ENCODE measurements at regions not wholly inside any gene's neighbourhood (a gene's known extent, or its start where the extent isn't known, plus 50 kb on each side); places are given as distances from the start of the nearest gene placed in this dataset.

GRCh38 chr15:70508561-70509281, 254.6 kb downstream of the UACA start:
- TF ChIP-seq SMC3 (conservative IDR thresholded peaks at IDR 0.05; ENCODE audit: poor library complexity), result no peak
- no peak for TF ChIP-seq TAF1 (IDR thresholded peaks at IDR 0.05; ENCODE audit: low read depth)
- TF ChIP-seq EZH2 (IDR thresholded peaks at IDR 0.05; ENCODE audit: borderline replicate concordance, insufficient read depth, low read length, poor library complexity, severe bottlenecking), result no peak
- no peak for TF ChIP-seq POLR2AphosphoS5 (IDR thresholded peaks at IDR 0.05)
- TF ChIP-seq REST (IDR thresholded peaks at IDR 0.05; ENCODE audit: borderline replicate concordance), result no peak
- TF ChIP-seq EP300 (conservative IDR thresholded peaks at IDR 0.05; ENCODE audit: poor library complexity, severe bottlenecking), result no peak
- no peaks in the 10 kb centered on the region for H4K20me1 ChIP-seq (ENCODE audit: insufficient read depth)
- H3K27me3 ChIP-seq (ENCODE audit: insufficient read depth, low read depth, low read length), result no peaks in the 10 kb centered on the region
- H3K4me3 ChIP-seq (ENCODE audit: low read length), result no peak overlapping the region
- H3K9me2 ChIP-seq (ENCODE audit: insufficient read depth, low read length), result no peaks in the 10 kb centered on the region
- no peak overlapping the region for H3K4me2 ChIP-seq (ENCODE audit: low read length)
- no peak overlapping the region for H3K9ac ChIP-seq (ENCODE audit: low read length)
- H3K9me3 ChIP-seq (ENCODE audit: low read length), result peaks cover 7% of the 10 kb centered on the region
- no peak overlapping the region for H2AFZ ChIP-seq (ENCODE audit: low read depth, low read length)
- no peaks in the 10 kb centered on the region for H3F3A ChIP-seq (ENCODE audit: insufficient read depth, low read length, poor library complexity, severe bottlenecking)
- H3K36me3 ChIP-seq (ENCODE audit: insufficient read depth, low read length), result no peaks in the 10 kb centered on the region
- no peaks in the 10 kb centered on the region for H3K79me2 ChIP-seq (replicated peaks; ENCODE audit: insufficient read depth, low read length)
- no peak overlapping the region for H3K27ac ChIP-seq (ENCODE audit: low read length)

- no peak overlapping the region for H2AFZ ChIP-seq (ENCODE audit: low read depth, low read length)
- no peaks in the 10 kb centered on the region for H3K9me2 ChIP-seq (ENCODE audit: insufficient read depth, low read length)
- no peak overlapping the region for H3K4me3 ChIP-seq (ENCODE audit: low read length)
- H4K20me1 ChIP-seq (ENCODE audit: insufficient read depth), result no peaks in the 10 kb centered on the region
- TF ChIP-seq MXI1 (conservative IDR thresholded peaks at IDR 0.05; ENCODE audit: poor library complexity, severe bottlenecking) (no peak), EP300 (conservative IDR thresholded peaks at IDR 0.05; ENCODE audit: poor library complexity, severe bottlenecking) (no peak), EZH2 (IDR thresholded peaks at IDR 0.05; ENCODE audit: borderline replicate concordance, insufficient read depth, low read length, poor library complexity, severe bottlenecking) (no peak), POLR2AphosphoS5 (IDR thresholded peaks at IDR 0.05) (no peak), CTCF (IDR thresholded peaks at IDR 0.05; ENCODE audit: poor library complexity, severe bottlenecking) (no peak), RAD21 (conservative IDR thresholded peaks at IDR 0.05) (no peak), SMC3 (conservative IDR thresholded peaks at IDR 0.05; ENCODE audit: poor library complexity) (no peak), TAF1 (IDR thresholded peaks at IDR 0.05; ENCODE audit: low read depth) (no peak), REST (IDR thresholded peaks at IDR 0.05; ENCODE audit: borderline replicate concordance) (no peak)
- H3K9me3 ChIP-seq (ENCODE audit: low read length), result peaks cover 7% of the 10 kb centered on the region
- H3K27me3 ChIP-seq (ENCODE audit: insufficient read depth, low read depth, low read length), result no peaks in the 10 kb centered on the region
- no peak overlapping the region for H3K4me2 ChIP-seq (ENCODE audit: low read length)
- no peak overlapping the region for H3K9ac ChIP-seq (ENCODE audit: low read length)
- no peak overlapping the region for H3K27ac ChIP-seq (ENCODE audit: low read length)
- no peaks in the 10 kb centered on the region for H3K79me2 ChIP-seq (replicated peaks; ENCODE audit: insufficient read depth, low read length)
- no peaks in the 10 kb centered on the region for H3F3A ChIP-seq (ENCODE audit: insufficient read depth, low read length, poor library complexity, severe bottlenecking)
- H3K36me3 ChIP-seq (ENCODE audit: insufficient read depth, low read length), result no peaks in the 10 kb centered on the region
Observed at GRCh38 chr15:70507772-70508371, 255.5 kb downstream of the UACA start.

Data from neural cell (in vitro differentiated cells).